GM20000 (cell line): ENCODE measurements at regions not wholly inside any gene's neighbourhood (a gene's known extent, or its start where the extent isn't known, plus 50 kb on each side); places are given as distances from the start of the nearest gene placed in this dataset.

Source experiments
- DNase-seq: peaks from one replicate; pipeline ENCODE4 v3.0.0; 2012; ENCODE audit warnings: low spot score
- TF ChIP-seq, protein P1 (sequence below): IDR thresholded peaks from 2 replicates; pipeline ENCODE4 v1.5.1; 2012; ENCODE audit warnings: mild to moderate bottlenecking, control low read depth; ENCODE audit errors: extremely low read depth, missing control alignments

DNA sequence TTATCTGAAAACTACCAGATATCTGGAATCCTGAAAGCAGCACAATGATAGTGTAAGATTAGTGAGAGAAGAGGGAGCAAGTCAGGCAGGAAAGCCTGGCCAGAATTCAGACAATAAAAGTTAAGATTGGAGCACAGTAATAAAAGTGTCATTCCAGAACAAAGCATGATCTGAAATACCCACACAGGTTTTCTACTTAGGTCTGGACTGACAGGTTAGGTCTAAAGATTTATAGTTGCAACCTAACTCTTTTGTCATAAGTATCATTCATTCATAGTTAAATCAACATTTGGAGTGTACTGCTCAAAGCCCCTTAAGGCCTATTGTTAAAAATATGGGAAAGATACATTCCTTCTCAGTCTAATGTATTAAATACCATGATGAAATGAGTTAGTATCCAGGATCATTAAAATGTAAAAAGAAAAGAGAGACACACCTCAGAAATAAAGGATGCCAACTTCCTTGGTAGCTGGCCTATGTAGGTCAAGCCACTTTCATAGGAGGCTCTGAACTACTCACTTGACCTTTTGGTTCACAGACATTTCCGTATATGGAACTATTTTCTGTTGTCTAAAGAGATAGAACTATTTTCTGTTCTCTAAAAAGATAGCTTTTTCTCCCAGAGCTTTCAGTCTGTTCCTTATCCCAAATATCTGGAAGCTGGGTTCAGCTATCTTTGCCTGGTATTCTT is 105.2 kb downstream of the FAS start:
- TF ChIP-seq, protein P1, sequence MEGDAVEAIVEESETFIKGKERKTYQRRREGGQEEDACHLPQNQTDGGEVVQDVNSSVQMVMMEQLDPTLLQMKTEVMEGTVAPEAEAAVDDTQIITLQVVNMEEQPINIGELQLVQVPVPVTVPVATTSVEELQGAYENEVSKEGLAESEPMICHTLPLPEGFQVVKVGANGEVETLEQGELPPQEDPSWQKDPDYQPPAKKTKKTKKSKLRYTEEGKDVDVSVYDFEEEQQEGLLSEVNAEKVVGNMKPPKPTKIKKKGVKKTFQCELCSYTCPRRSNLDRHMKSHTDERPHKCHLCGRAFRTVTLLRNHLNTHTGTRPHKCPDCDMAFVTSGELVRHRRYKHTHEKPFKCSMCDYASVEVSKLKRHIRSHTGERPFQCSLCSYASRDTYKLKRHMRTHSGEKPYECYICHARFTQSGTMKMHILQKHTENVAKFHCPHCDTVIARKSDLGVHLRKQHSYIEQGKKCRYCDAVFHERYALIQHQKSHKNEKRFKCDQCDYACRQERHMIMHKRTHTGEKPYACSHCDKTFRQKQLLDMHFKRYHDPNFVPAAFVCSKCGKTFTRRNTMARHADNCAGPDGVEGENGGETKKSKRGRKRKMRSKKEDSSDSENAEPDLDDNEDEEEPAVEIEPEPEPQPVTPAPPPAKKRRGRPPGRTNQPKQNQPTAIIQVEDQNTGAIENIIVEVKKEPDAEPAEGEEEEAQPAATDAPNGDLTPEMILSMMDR = no peak
- no peak for DNase-seq

DNA sequence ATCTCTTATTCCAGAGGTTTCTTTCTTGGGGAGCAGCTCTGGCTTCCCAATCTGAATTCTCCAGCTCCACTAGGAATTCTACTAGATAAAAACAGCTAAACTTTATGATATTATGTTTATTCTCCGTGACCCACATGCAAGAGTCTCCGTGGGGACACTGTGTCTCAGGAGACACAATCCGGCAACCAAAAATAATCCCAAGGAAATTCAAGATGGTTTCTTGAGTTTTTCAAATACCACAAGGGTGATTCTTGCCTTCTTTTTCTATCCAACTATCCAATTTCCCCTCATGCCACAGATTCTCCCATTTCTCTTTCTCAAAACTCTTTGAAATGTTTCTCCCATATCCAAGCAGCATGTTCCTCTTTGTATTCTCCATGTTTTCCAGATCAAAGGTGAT is 103.1 kb downstream of the FAS start:
- no peak for DNase-seq
- TF ChIP-seq, protein P1 = no peak

DNA sequence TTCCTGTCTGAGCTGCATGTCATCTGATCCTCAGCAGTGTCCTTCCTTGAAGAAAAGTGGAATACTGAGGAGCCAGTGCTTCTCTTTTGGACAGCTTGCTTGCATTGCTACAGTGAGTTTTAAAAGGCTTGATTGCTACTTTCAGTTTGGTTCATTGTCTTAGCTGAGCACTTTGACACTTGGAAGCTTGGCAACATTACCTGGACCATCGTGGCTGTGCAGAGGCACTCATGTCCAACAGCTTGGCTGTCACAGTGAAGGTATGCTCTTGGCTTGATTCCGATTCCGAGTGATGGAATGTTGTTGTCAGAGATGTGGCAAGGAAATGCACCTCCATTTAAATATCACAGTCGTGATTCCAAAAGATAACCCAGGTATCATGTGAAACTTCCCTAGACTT is 102.4 kb downstream of the FAS start:
- DNase-seq = no peak
- TF ChIP-seq, protein P1 = no peak

DNA sequence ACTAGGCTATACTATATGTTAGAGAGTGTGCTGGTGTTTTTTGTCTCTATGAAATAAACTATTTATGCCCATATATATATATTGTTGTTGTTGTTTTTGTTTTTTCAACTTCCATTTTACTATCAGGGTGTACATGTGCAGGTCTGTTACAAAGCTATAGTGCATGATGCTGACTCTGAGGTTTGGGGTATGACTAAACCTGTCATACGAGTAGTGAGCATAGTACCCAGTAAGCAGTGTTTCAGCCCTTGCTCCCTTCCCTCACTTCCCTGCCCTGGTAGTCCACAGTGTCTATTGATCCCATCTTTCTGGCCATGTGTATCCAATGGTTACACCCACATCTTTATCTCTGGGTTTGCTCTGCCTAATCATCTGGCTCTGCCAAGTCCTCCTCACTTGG is 101.8 kb downstream of the FAS start:
- TF ChIP-seq, protein P1 = no peak
- DNase-seq = no peak

DNA sequence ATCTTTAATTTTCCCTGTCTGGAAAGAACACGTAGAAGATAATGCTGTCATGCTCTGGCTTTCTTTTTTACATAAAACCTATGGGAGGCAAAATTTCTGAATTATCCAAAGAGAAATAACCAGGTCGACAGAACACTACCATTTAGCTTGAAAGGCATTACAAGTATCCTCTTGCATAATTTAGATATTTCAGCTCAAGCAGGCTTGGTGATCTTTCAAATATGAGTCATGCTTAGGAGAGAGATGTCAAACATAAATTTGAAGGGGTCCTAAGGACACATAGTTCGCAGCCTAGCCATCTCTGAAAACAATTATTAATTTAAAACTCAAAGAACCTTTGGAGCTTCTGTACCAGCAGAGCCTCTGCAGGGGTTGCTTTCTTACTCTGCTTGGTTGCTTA is 100.9 kb downstream of the FAS start:
- TF ChIP-seq, protein P1 = no peak
- no peak for DNase-seq

DNA sequence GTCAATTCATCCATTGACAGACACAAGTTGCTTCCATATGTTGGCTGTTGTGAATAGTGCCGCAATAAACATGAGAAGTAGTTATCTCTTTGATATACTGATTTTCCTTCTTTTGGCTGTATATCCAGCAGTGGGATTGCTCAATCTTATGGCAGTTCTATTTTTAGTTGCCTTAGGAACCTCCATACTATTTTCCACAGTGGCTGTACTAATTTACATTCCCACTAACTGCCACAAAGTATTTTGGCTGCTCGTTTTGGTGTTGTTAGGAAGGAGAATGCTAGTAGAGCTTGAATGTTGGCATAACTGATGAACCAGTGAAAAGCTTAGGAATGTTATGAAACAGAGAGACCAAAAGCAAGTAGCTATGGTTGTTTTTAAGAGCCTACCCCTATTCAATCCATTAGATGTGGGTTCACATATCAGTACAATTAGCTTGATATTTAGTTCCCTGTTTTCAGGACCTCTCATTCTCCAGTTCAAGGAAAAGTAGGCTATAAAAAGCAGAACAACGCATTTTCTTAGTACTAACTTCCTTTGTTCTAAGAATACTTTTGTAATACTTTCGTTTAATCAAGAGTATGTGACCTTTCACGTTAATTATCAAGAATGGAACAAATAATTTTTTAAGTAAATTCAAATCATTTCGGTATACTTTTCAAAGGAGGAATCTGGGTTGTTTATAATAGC is 100.3 kb downstream of the FAS start:
- DNase-seq = no peak
- TF ChIP-seq, protein P1 = no peak

DNA sequence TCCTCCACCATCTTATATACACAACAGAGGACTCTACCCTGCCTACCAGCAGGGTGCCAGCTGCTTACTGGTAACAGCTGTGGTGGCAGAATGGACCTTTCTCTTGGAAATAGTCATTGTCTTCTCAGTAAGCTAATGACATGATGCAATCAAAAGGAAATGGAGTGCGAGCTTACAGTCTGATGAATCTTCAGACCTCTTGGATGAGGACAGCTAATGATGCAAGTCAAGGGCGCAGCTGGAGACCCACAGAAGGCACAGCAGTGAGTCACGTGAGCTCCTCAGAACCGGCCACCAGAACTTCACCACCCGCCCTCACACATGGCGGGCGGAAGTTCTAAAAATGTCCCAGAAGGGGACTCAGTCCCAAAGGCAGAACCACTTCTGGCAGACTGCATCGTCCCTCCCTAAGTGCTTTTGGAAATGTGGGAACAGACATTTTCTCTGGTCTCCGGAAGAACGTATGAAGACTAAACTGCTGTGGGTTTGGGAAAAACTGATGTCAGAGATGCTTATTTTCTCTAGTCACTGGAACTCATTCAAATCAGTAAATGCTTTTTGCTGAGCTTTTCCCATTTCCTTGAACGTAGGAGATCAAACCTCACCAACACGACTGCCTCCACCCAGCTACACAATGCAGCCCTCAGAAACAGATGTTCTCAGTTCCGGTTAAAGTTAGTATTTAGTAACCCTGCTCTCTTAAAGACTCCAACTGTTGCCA is 96.4 kb downstream of the FAS start:
- no peak for DNase-seq
- TF ChIP-seq, protein P1 = no peak
